Mesenchymal stem cell (in vitro differentiated cells and primary cell): ENCODE measurements at regions not wholly inside any gene's neighbourhood (a gene's known extent, or its start where the extent isn't known, plus 50 kb on each side); places are given as distances from the start of the nearest gene placed in this dataset.
"Not testable (repeated sequence)": the region's sequence is repeated elsewhere in the genome, so short reads cannot be mapped to it uniquely, and the experiment has no call there.

Experiments
- DNase-seq: peaks from one replicate; pipeline ENCODE4 v3.0.0-alpha.2; 2013
- H2AFZ ChIP-seq: one replicate; pipeline ENCODE4 v1.6.1; 2013; ENCODE audit warnings: low read depth, mild to moderate bottlenecking, control low read depth, inconsistent platforms, low read length, moderate library complexity
- H2AK5ac ChIP-seq: 2 replicates; pipeline ENCODE4 v1.6.1; 2013; ENCODE audit warnings: low read length, moderate library complexity, mild to moderate bottlenecking, inconsistent platforms; ENCODE audit not compliant: severe bottlenecking
- H2BK120ac ChIP-seq: one replicate; pipeline ENCODE4 v1.6.1; 2013; ENCODE audit warnings: low read depth, mild to moderate bottlenecking, inconsistent platforms, low read length, moderate library complexity
- H2BK12ac ChIP-seq, 2 experiments: one replicate each; pipeline ENCODE4 v1.6.1; 2013; ENCODE audit warnings: inconsistent platforms in 2 of 2, low read length in 2 of 2, mild to moderate bottlenecking in 2 of 2, moderate library complexity in 2 of 2, control low read depth in 1 of 2
- H2BK15ac ChIP-seq: one replicate; pipeline ENCODE4 v1.6.1; 2013; ENCODE audit warnings: mild to moderate bottlenecking, low read depth, inconsistent platforms; ENCODE audit not compliant: poor library complexity, severe bottlenecking
- H2BK5ac ChIP-seq: 2 replicates; pipeline ENCODE4 v1.6.1; 2013; ENCODE audit warnings: low read depth, mild to moderate bottlenecking, low read length, control low read depth, inconsistent platforms; ENCODE audit not compliant: poor library complexity, severe bottlenecking
- H3K14ac ChIP-seq, 2 experiments: one replicate each; pipeline ENCODE4 v1.6.1; 2013; ENCODE audit warnings: inconsistent platforms in 2 of 2, low read length in 2 of 2, control low read depth in 1 of 2, mild to moderate bottlenecking in 1 of 2, moderate library complexity in 1 of 2
- H3K18ac ChIP-seq, 2 experiments: one replicate each; pipeline ENCODE4 v1.6.1; 2013; ENCODE audit warnings: inconsistent platforms in 2 of 2, low read length in 2 of 2, control low read depth in 1 of 2, low read depth in 1 of 2, mild to moderate bottlenecking in 1 of 2
- H3K23ac ChIP-seq, 2 experiments: one replicate each; pipeline ENCODE4 v1.6.1; 2013; ENCODE audit warnings: inconsistent platforms in 2 of 2, low read length in 2 of 2, mild to moderate bottlenecking in 2 of 2, moderate library complexity in 2 of 2, control low read depth in 1 of 2
- H3K27ac ChIP-seq: 2 replicates; pipeline ENCODE4 v1.5.1; 2013; ENCODE audit warnings: mild to moderate bottlenecking, moderate library complexity, low read length, control low read depth, inconsistent platforms; ENCODE audit not compliant: poor library complexity, severe bottlenecking
- H3K27me3 ChIP-seq, 2 experiments: 2 replicates each; pipeline versions ENCODE4 v1.6.1 to v1.7.0; 2013; ENCODE audit warnings: low read length in 2 of 2, mild to moderate bottlenecking in 2 of 2, moderate library complexity in 2 of 2, control low read depth in 1 of 2, inconsistent platforms in 1 of 2; ENCODE audit not compliant: control insufficient read depth in 1 of 2, insufficient read depth in 1 of 2
- H3K36me3 ChIP-seq, 2 experiments: 2 replicates each; pipeline versions ENCODE4 v1.6.1 to v1.7.0; 2013; ENCODE audit warnings: low read length in 2 of 2, control low read depth in 1 of 2, inconsistent platforms in 1 of 2, low read depth in 1 of 2, mild to moderate bottlenecking in 1 of 2; ENCODE audit not compliant: insufficient read depth in 2 of 2, control insufficient read depth in 1 of 2
- H3K4ac ChIP-seq, 2 experiments: one replicate each; pipeline ENCODE4 v1.6.1; 2013; ENCODE audit warnings: inconsistent platforms in 2 of 2, low read length in 2 of 2, mild to moderate bottlenecking in 2 of 2, moderate library complexity in 2 of 2, control low read depth in 1 of 2, low read depth in 1 of 2
- H3K4me1 ChIP-seq: 2 replicates; pipeline ENCODE4 v1.6.1; 2013; ENCODE audit warnings: low read depth, low read length, control low read depth; ENCODE audit not compliant: control insufficient read depth, insufficient read depth
- H3K4me2 ChIP-seq: 2 replicates; pipeline ENCODE4 v1.6.1; 2013; ENCODE audit warnings: low read length, mild to moderate bottlenecking, inconsistent platforms; ENCODE audit not compliant: poor library complexity, severe bottlenecking
- H3K4me3 ChIP-seq, 2 experiments: 2 replicates each; pipeline versions ENCODE4 v1.5.1 to v1.7.0; 2013; ENCODE audit warnings: low read length in 2 of 2, mild to moderate bottlenecking in 2 of 2, control low read depth in 1 of 2, low read depth in 1 of 2; ENCODE audit not compliant: insufficient read depth in 1 of 2
- H3K79me1 ChIP-seq: replicated peaks from 2 replicates; pipeline ENCODE4 v1.6.1; 2013; ENCODE audit warnings: mild to moderate bottlenecking, control low read depth, low read length, inconsistent platforms; ENCODE audit not compliant: poor library complexity, severe bottlenecking
- H3K9ac ChIP-seq: 2 replicates; pipeline ENCODE4 v1.7.0; 2013; ENCODE audit warnings: mild to moderate bottlenecking, low read length, moderate library complexity
- H3K9me3 ChIP-seq: 2 replicates; pipeline ENCODE4 v1.7.0; 2013; ENCODE audit warnings: mild to moderate bottlenecking, low read length; ENCODE audit not compliant: control insufficient read depth
- H4K8ac ChIP-seq: one replicate; pipeline ENCODE4 v1.6.1; 2013; ENCODE audit warnings: inconsistent platforms, mild to moderate bottlenecking, low read length, moderate library complexity
- H4K91ac ChIP-seq: one replicate; pipeline ENCODE4 v1.6.1; 2013; ENCODE audit warnings: mild to moderate bottlenecking, low read length, inconsistent platforms
- WGBS: methylation state at CpG from one replicate; pipeline ENCODE4 v1.1.7; 2013; ENCODE audit warnings: mixed read lengths; 5-methylcytosine and 5-hydroxymethylcytosine counted together

- not testable (repeated sequence) for H2BK120ac ChIP-seq, H3K4me3 ChIP-seq, H3K4me1 ChIP-seq, H3K79me1 ChIP-seq, H2BK15ac ChIP-seq, H3K18ac ChIP-seq, H2AK5ac ChIP-seq, H3K36me3 ChIP-seq, DNase-seq, H3K23ac ChIP-seq, H2BK5ac ChIP-seq, H3K4ac ChIP-seq, H4K91ac ChIP-seq, H2BK12ac ChIP-seq, H3K4me2 ChIP-seq, H3K14ac ChIP-seq, H3K9ac ChIP-seq, H3K9me3 ChIP-seq, H3K27me3 ChIP-seq, H4K8ac ChIP-seq, H3K27ac ChIP-seq, H2AFZ ChIP-seq
- WGBS: 48% methylated on average over 12 of the region's 22 CpGs
These were observed 117.5 kb upstream of the BCL6 start for GRCh38 chr3:187862701-187863277.

- Histone ChIP-seq H2BK120ac (no peak overlapping the region), H3K14ac (no peak overlapping the region), H4K8ac (no peak overlapping the region), H2BK15ac (no peak overlapping the region), H3K4me3 (no peak overlapping the region), H3K4me2 (no peak overlapping the region), H3K79me1 (no peaks in the 10 kb centered on the region), H4K91ac (no peak overlapping the region), H3K23ac (no peak overlapping the region), H3K27ac (peak overlapping the region; percentile 76), H3K9me3 (no peaks in the 10 kb centered on the region), H2BK5ac (peak overlapping the region; percentile 71), H2AFZ (no peak overlapping the region), H3K18ac (no peak overlapping the region), H3K4me1 (peaks cover 6% of the 10 kb centered on the region), H3K4ac (no peak overlapping the region), H3K27me3 (no peaks in the 10 kb centered on the region), H3K9ac (no peak overlapping the region), H2AK5ac (peak overlapping the region; percentile 21), H3K36me3 (no peaks in the 10 kb centered on the region), H2BK12ac (no peak overlapping the region)
- WGBS: no CpG with 5 or more reads among the region's 5 CpGs
- DNase-seq: no peak
These were observed 125.3 kb upstream of the BCL6 start for GRCh38 chr3:187870360-187871203.

GRCh38 chr3:187871204-187871591 lies 125.9 kb upstream of the BCL6 start:
- Histone ChIP-seq H3K27ac (peak overlapping the region; percentile 66), H2AK5ac (peak overlapping the region; percentile 80), H2BK12ac (no peak overlapping the region), H4K8ac (no peak overlapping the region), H3K79me1 (no peaks in the 10 kb centered on the region), H3K9me3 (no peaks in the 10 kb centered on the region), H4K91ac (no peak overlapping the region), H3K27me3 (no peaks in the 10 kb centered on the region), H3K36me3 (no peaks in the 10 kb centered on the region), H3K4me1 (peaks cover 6% of the 10 kb centered on the region), H3K4ac (no peak overlapping the region), H3K18ac (no peak overlapping the region), H3K4me3 (no peak overlapping the region), H3K9ac (no peak overlapping the region), H2BK5ac (no peak overlapping the region), H3K4me2 (no peak overlapping the region), H2BK15ac (no peak overlapping the region), H2BK120ac (no peak overlapping the region), H2AFZ (no peak overlapping the region), H3K23ac (no peak overlapping the region), H3K14ac (no peak overlapping the region)
- DNase-seq: no peak

- H3K4me2 ChIP-seq: no peak overlapping the region
- H2BK120ac ChIP-seq: no peak overlapping the region
- peak overlapping the region; percentile 66 for H3K27ac ChIP-seq
- H2AK5ac ChIP-seq: peak overlapping the region; percentile 14
- peaks cover 6% of the 10 kb centered on the region for H3K4me1 ChIP-seq
- no peak overlapping the region for H3K23ac ChIP-seq
- no peak overlapping the region for H3K14ac ChIP-seq
- H3K9ac ChIP-seq: no peak overlapping the region
- H3K9me3 ChIP-seq: no peaks in the 10 kb centered on the region
- H2BK15ac ChIP-seq: no peak overlapping the region
- H3K36me3 ChIP-seq: no peaks in the 10 kb centered on the region
- H2BK5ac ChIP-seq: no peak overlapping the region
- no peak for DNase-seq
- no peak overlapping the region for H2AFZ ChIP-seq
- no peak overlapping the region for H3K18ac ChIP-seq
- no peak overlapping the region for H4K8ac ChIP-seq
- no peak overlapping the region for H4K91ac ChIP-seq
- 87% methylated on average over 1 of the region's 1 CpG for WGBS
- no peak overlapping the region for H2BK12ac ChIP-seq
- no peaks in the 10 kb centered on the region for H3K27me3 ChIP-seq
- H3K4ac ChIP-seq: no peak overlapping the region
- no peak overlapping the region for H3K4me3 ChIP-seq
- no peaks in the 10 kb centered on the region for H3K79me1 ChIP-seq
These were observed 126.6 kb upstream of the BCL6 start for GRCh38 chr3:187871848-187872247.
